H9 (cell line): ENCODE measurements at regions not wholly inside any gene's neighbourhood (a gene's known extent, or its start where the extent isn't known, plus 50 kb on each side); places are given as distances from the start of the nearest gene placed in this dataset.

Experiments used
- DNase-seq: peaks from one replicate; pipeline ENCODE4 v3.0.0-alpha.2; 2017
- H2AFZ ChIP-seq: one replicate; pipeline ENCODE4 v1.6.1; 2013; ENCODE audit warnings: mild to moderate bottlenecking, low read length, control low read depth, moderate library complexity
- H2AK5ac ChIP-seq: 2 replicates; pipeline ENCODE4 v1.6.1; 2013; ENCODE audit warnings: low read length, control low read depth, mixed read lengths; ENCODE audit not compliant: insufficient read length
- H2BK120ac ChIP-seq: one replicate; pipeline ENCODE4 v1.6.1; 2013; ENCODE audit warnings: low read depth, mild to moderate bottlenecking, low read length, control low read depth, inconsistent platforms; ENCODE audit not compliant: poor library complexity, severe bottlenecking
- H2BK12ac ChIP-seq: 2 replicates; pipeline ENCODE4 v1.6.1; 2013; ENCODE audit warnings: low read length, control low read depth, mixed read lengths, low read depth; ENCODE audit not compliant: insufficient read length
- H2BK15ac ChIP-seq: 2 replicates; pipeline ENCODE4 v1.6.1; 2013; ENCODE audit warnings: low read depth, low read length, control low read depth
- H2BK20ac ChIP-seq: one replicate; pipeline ENCODE4 v1.6.1; 2013; ENCODE audit warnings: low read depth, mild to moderate bottlenecking, low read length, control low read depth, inconsistent platforms; ENCODE audit not compliant: poor library complexity, severe bottlenecking
- H2BK5ac ChIP-seq: 2 replicates; pipeline ENCODE4 v1.6.1; 2013; ENCODE audit warnings: low read length, control low read depth, mixed read lengths; ENCODE audit not compliant: insufficient read length
- H3K14ac ChIP-seq: 2 replicates; pipeline ENCODE4 v1.6.1; 2013; ENCODE audit warnings: low read length, control low read depth; ENCODE audit not compliant: insufficient read depth
- H3K18ac ChIP-seq: 2 replicates; pipeline ENCODE4 v1.6.1; 2013; ENCODE audit warnings: low read depth, mild to moderate bottlenecking, mixed read lengths, low read length, control low read depth; ENCODE audit not compliant: insufficient read length
- H3K23ac ChIP-seq: 2 replicates; pipeline ENCODE4 v1.6.1; 2013; ENCODE audit warnings: low read length, control low read depth, mixed read lengths, low read depth; ENCODE audit not compliant: insufficient read length
- H3K23me2 ChIP-seq: 2 replicates; pipeline ENCODE4 v1.6.1; 2013; ENCODE audit warnings: low read depth, mild to moderate bottlenecking, mixed read lengths, low read length, control low read depth; ENCODE audit not compliant: insufficient read length, poor library complexity, severe bottlenecking
- H3K27ac ChIP-seq: 2 replicates; pipeline ENCODE4 v1.5.1; 2013; ENCODE audit warnings: low read length, control low read depth, mixed read lengths, low read depth; ENCODE audit not compliant: insufficient read length
- H3K27me3 ChIP-seq: 2 replicates; pipeline ENCODE4 v1.6.1; 2013; ENCODE audit warnings: low read length, control low read depth, inconsistent platforms; ENCODE audit not compliant: insufficient read depth
- H3K4ac ChIP-seq: 2 replicates; pipeline ENCODE4 v1.6.1; 2013; ENCODE audit warnings: low read depth, mild to moderate bottlenecking, control low read depth, inconsistent platforms, low read length, moderate library complexity
- H3K4me1 ChIP-seq: 2 replicates; pipeline ENCODE4 v1.6.1; 2013; ENCODE audit warnings: low read length, control low read depth, inconsistent platforms; ENCODE audit not compliant: insufficient read depth
- H3K4me2 ChIP-seq: 2 replicates; pipeline ENCODE4 v1.6.1; 2013; ENCODE audit warnings: low read length, control low read depth, mixed read lengths; ENCODE audit not compliant: insufficient read length, insufficient read depth
- H3K56ac ChIP-seq: 2 replicates; pipeline ENCODE4 v1.6.1; 2013; ENCODE audit warnings: low read depth, mild to moderate bottlenecking, mixed read lengths, low read length, control low read depth; ENCODE audit not compliant: insufficient read length
- H3K79me1 ChIP-seq: 2 replicates; pipeline ENCODE4 v1.6.1; 2013; ENCODE audit warnings: low read depth, mild to moderate bottlenecking, moderate library complexity, low read length, control low read depth, inconsistent platforms; ENCODE audit not compliant: insufficient read depth, poor library complexity, severe bottlenecking
- H3K79me2 ChIP-seq: 2 replicates; pipeline ENCODE4 v1.6.1; 2013; ENCODE audit warnings: low read length, control low read depth, inconsistent platforms; ENCODE audit not compliant: insufficient read depth
- H3K9ac ChIP-seq: 2 replicates; pipeline ENCODE4 v1.6.1; 2013; ENCODE audit warnings: low read length, control low read depth, mixed read lengths; ENCODE audit not compliant: insufficient read length; ENCODE audit errors: extremely low read depth
- H3K9me3 ChIP-seq: one replicate; pipeline ENCODE4 v1.6.1; 2013; ENCODE audit warnings: low read depth, low read length, inconsistent platforms; ENCODE audit not compliant: control insufficient read depth
- H3T11ph ChIP-seq: one replicate; pipeline ENCODE4 v1.6.1; 2013; ENCODE audit warnings: mild to moderate bottlenecking, low read length, control low read depth, inconsistent platforms
- H4K20me1 ChIP-seq: one replicate; pipeline ENCODE4 v1.6.1; 2013; ENCODE audit not compliant: control insufficient read depth, insufficient read length, insufficient read depth
- H4K5ac ChIP-seq: 2 replicates; pipeline ENCODE4 v1.6.1; 2013; ENCODE audit warnings: low read depth, mild to moderate bottlenecking, mixed read lengths, low read length, control low read depth; ENCODE audit not compliant: insufficient read length
- H4K8ac ChIP-seq: replicated peaks from 2 replicates; pipeline ENCODE4 v1.6.1; 2013; ENCODE audit warnings: low read length, control low read depth, mixed read lengths, low read depth; ENCODE audit not compliant: insufficient read length
- H4K91ac ChIP-seq: 2 replicates; pipeline ENCODE4 v1.6.1; 2013; ENCODE audit warnings: low read depth, mild to moderate bottlenecking, moderate library complexity, mixed read lengths, low read length, control low read depth; ENCODE audit not compliant: insufficient read length
- H3K27ac Mint-ChIP-seq, 3 experiments: 2 replicates in 2 of 3; 3 replicates in 1 of 3; pipeline ENCODE4 v1.8.0; 2020 to 2021; ENCODE audit warnings: mixed read lengths in 3 of 3, mild to moderate bottlenecking in 1 of 3, moderate library complexity in 1 of 3
- H3K27me3 Mint-ChIP-seq: 2 replicates; pipeline ENCODE4 v1.8.0; 2021; ENCODE audit warnings: low read depth, mild to moderate bottlenecking, moderate library complexity, mixed read lengths
- H3K36me3 Mint-ChIP-seq, 3 experiments: 2 replicates in 2 of 3; 3 replicates in 1 of 3; pipeline ENCODE4 v1.8.0; 2020 to 2021; ENCODE audit warnings: low read depth in 3 of 3, mixed read lengths in 3 of 3; ENCODE audit not compliant: insufficient read depth in 1 of 3
- H3K4me1 Mint-ChIP-seq, 2 experiments: 2 replicates each; pipeline ENCODE4 v1.8.0; 2020; ENCODE audit warnings: mixed read lengths in 2 of 2
- H3K4me3 Mint-ChIP-seq, 2 experiments: 2 replicates in 1 of 2; 3 replicates in 1 of 2; pipeline ENCODE4 v1.8.0; 2020 to 2021; ENCODE audit warnings: mild to moderate bottlenecking in 2 of 2, mixed read lengths in 2 of 2, moderate library complexity in 1 of 2
- H3K9me3 Mint-ChIP-seq, 2 experiments: 2 replicates in 1 of 2; 3 replicates in 1 of 2; pipeline ENCODE4 v1.8.0; 2020; ENCODE audit warnings: mild to moderate bottlenecking in 2 of 2, mixed read lengths in 2 of 2, moderate library complexity in 1 of 2
- CTCF ChIP-seq: fragments of 200-600 bp; sonication (generic); conservative IDR thresholded peaks from 3 replicates; pipeline ENCODE4 v1.8.0; 2021; ENCODE audit warnings: antibody characterized with exemption, mild to moderate bottlenecking
- WGBS: extraction: QIAGEN DNeasy Blood & Tissue Kit; methylation state at CpG from one replicate; pipeline ENCODE4 v1.1.7; 2013; ENCODE audit warnings: missing lambda C conversion rate, low lambda C conversion rate, mixed read lengths; ENCODE audit not compliant: insufficient read length; ENCODE audit errors: extremely low coverage; 5-methylcytosine and 5-hydroxymethylcytosine counted together

- no peak overlapping the region for H4K5ac ChIP-seq
- H3K23me2 ChIP-seq = no peaks in the 10 kb centered on the region
- no peak overlapping the region for H2BK12ac ChIP-seq
- no peak overlapping the region for H3K27ac Mint-ChIP-seq
- H2AFZ ChIP-seq = no peak overlapping the region
- no peak overlapping the region for H2AK5ac ChIP-seq
- H4K20me1 ChIP-seq = no peaks in the 10 kb centered on the region
- H3K9me3 Mint-ChIP-seq = no peaks in the 10 kb centered on the region
- H3K9me3 ChIP-seq = no peaks in the 10 kb centered on the region
- WGBS = no CpG with 5 or more reads among the region's 1 CpG
- no peaks in the 10 kb centered on the region for H3K79me1 ChIP-seq
- no peak for DNase-seq
- H3K27me3 Mint-ChIP-seq = no peaks in the 10 kb centered on the region
- H3K18ac ChIP-seq = no peak overlapping the region
- no peak overlapping the region for H4K8ac ChIP-seq
- H2BK15ac ChIP-seq = no peak overlapping the region
- no peak overlapping the region for H3K56ac ChIP-seq
- H3K4me3 Mint-ChIP-seq = no peak overlapping the region
- no peak overlapping the region for H4K91ac ChIP-seq
- no peak overlapping the region for H2BK20ac ChIP-seq
- H2BK5ac ChIP-seq = no peak overlapping the region
- H3K27ac ChIP-seq = no peak overlapping the region
- no peaks in the 10 kb centered on the region for H3K27me3 ChIP-seq
- H3K4me2 ChIP-seq = no peak overlapping the region
- H3K14ac ChIP-seq = no peak overlapping the region
- H3K4me1 ChIP-seq = no peaks in the 10 kb centered on the region
- H3K23ac ChIP-seq = no peak overlapping the region
- no peak overlapping the region for H2BK120ac ChIP-seq
- no peak overlapping the region for H3K9ac ChIP-seq
- H3K79me2 ChIP-seq = no peaks in the 10 kb centered on the region
- H3K36me3 Mint-ChIP-seq = no peaks in the 10 kb centered on the region
- no peak overlapping the region for H3T11ph ChIP-seq
- no peak overlapping the region for H3K4ac ChIP-seq
- no peaks in the 10 kb centered on the region for H3K4me1 Mint-ChIP-seq
- no peak for TF ChIP-seq CTCF
Measured at GRCh38 chr5:145591578-145591977, 243.6 kb downstream of the PRELID2 start.
